Gastrocnemius medialis (tissue), 4 donors: ENCODE measurements at regions not wholly inside any gene's neighbourhood (a gene's known extent, or its start where the extent isn't known, plus 50 kb on each side); places are given as distances from the start of the nearest gene placed in this dataset.

Source experiments
- CTCF ChIP-seq, 5 experiments: fragments of 450-650 bp in 3 of 5; fragments of 200-600 bp in 2 of 5; sonication (generic) in 2 of 5; IDR thresholded peaks in 4 of 5; conservative IDR thresholded peaks in 1 of 5; 1 replicate in 4 of 5; 2 replicates in 1 of 5; pipeline ENCODE4 v1.5.1; 2016 to 2019; ENCODE audit warnings: antibody characterized with exemption in 5 of 5, mild to moderate bottlenecking in 3 of 5, moderate library complexity in 3 of 5
- POLR2A ChIP-seq, 2 donors: fragments of 450-650 bp; IDR thresholded peaks; one replicate each; pipeline ENCODE4 v1.6.1; 2017; ENCODE audit warnings: antibody characterized with exemption in 2 of 2, mild to moderate bottlenecking in 2 of 2, moderate library complexity in 2 of 2

- TF ChIP-seq POLR2A (IDR thresholded peaks at IDR 0.05), result no peak
- TF ChIP-seq CTCF (IDR thresholded peaks at IDR 0.05 in 4 of 5, conservative IDR thresholded peaks at IDR 0.05 in 1 of 5), result no peak
Observed at GRCh38 chr18:78656346-78656925, 323.2 kb upstream of the SALL3 start.
